HepG2 (cell line): ENCODE measurements at regions not wholly inside any gene's neighbourhood (a gene's known extent, or its start where the extent isn't known, plus 50 kb on each side); places are given as distances from the start of the nearest gene placed in this dataset.

Source experiments
- FOXC1 ChIP-seq: sonication (generic); formaldehyde crosslinking; IDR thresholded peaks from 2 replicates; pipeline ENCODE4 v1.8.0; 2022; ENCODE audit warnings: mild to moderate bottlenecking, missing genetic modification reagents, borderline replicate concordance
- MBNL3 ChIP-seq: fragments of 250-450 bp; sonication (Bioruptor Pico); conservative IDR thresholded peaks from 2 replicates; pipeline ENCODE4 v1.8.0; 2022; ENCODE audit warnings: mild to moderate bottlenecking, inconsistent platforms
- POLR2AphosphoS5 ChIP-seq: IDR thresholded peaks from 2 replicates; pipeline ENCODE4 v1.6.1; 2012; ENCODE audit warnings: low read depth, low read length
- RORA ChIP-seq: sonication (generic); formaldehyde crosslinking; IDR thresholded peaks from 2 replicates; pipeline ENCODE4 v1.5.0; 2020; ENCODE audit warnings: mild to moderate bottlenecking, missing genetic modification reagents, moderate library complexity
- SRF ChIP-seq: IDR thresholded peaks from 2 replicates; pipeline ENCODE4 v1.6.1; 2011; ENCODE audit warnings: mild to moderate bottlenecking, low read depth, low read length, moderate library complexity
- ZFP1 ChIP-seq: IDR thresholded peaks from 2 replicates; pipeline ENCODE4 v1.6.1; 2016
- TF ChIP-seq, protein P1 (sequence below): sonication (generic); formaldehyde crosslinking; IDR thresholded peaks from 2 replicates; pipeline ENCODE4 v1.4.0; 2020; ENCODE audit warnings: mild to moderate bottlenecking, missing genetic modification reagents
- TF ChIP-seq, protein P2 (sequence below): sonication (generic); formaldehyde crosslinking; IDR thresholded peaks from 2 replicates; pipeline ENCODE4 v1.4.0; 2020; ENCODE audit warnings: missing genetic modification reagents
- TF ChIP-seq, protein P3 (sequence below): sonication (generic); formaldehyde crosslinking; IDR thresholded peaks from 2 replicates; pipeline ENCODE4 v1.4.0; 2020; ENCODE audit warnings: missing genetic modification reagents
- TF ChIP-seq, protein P4 (sequence below): sonication (generic); formaldehyde crosslinking; IDR thresholded peaks from 2 replicates; pipeline ENCODE4 v1.5.0; 2020; ENCODE audit warnings: mild to moderate bottlenecking, missing genetic modification reagents

DNA sequence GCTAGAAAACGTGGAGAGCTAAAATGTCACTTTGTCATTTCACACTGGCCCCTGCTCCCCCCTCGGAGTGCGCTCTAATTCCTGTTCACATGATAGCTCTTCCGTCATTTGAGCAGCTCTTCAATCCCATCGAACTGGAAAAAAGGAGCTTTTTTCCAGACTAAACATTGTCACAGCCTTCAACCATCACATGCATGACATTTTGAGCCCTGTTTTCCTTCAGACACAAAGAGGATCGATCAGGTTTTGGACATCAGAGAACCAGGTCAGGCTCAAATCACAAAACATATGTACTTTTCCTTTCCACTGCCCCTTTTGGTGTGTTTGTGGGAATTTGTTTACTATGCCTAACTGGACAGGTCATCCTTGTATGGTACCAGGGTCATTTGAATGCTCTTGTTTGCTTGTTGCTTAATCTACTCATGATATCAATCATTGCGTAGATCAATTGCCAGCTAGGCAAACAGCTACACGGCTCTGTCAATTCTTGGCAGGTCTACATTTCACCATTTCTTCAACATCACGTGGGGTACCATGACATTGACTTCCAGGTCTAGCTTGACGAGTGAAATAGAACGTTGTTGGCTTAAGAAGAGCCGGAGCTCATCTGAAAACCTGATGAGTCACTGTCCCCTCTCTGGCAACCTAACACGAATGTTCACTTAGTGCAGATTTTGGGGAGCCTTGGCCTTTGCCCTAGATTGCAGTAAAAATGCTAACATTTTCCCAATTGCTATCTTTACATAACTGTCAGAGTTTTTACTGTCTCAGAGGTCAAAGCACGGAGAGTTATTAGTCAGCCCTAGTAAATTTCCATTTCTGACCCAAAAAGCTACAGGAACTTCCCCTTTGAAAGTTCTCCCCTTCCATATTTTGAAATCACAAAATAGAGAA lies 87.3 kb downstream of the LYZL2 start (continued):
- TF ChIP-seq, protein P1, sequence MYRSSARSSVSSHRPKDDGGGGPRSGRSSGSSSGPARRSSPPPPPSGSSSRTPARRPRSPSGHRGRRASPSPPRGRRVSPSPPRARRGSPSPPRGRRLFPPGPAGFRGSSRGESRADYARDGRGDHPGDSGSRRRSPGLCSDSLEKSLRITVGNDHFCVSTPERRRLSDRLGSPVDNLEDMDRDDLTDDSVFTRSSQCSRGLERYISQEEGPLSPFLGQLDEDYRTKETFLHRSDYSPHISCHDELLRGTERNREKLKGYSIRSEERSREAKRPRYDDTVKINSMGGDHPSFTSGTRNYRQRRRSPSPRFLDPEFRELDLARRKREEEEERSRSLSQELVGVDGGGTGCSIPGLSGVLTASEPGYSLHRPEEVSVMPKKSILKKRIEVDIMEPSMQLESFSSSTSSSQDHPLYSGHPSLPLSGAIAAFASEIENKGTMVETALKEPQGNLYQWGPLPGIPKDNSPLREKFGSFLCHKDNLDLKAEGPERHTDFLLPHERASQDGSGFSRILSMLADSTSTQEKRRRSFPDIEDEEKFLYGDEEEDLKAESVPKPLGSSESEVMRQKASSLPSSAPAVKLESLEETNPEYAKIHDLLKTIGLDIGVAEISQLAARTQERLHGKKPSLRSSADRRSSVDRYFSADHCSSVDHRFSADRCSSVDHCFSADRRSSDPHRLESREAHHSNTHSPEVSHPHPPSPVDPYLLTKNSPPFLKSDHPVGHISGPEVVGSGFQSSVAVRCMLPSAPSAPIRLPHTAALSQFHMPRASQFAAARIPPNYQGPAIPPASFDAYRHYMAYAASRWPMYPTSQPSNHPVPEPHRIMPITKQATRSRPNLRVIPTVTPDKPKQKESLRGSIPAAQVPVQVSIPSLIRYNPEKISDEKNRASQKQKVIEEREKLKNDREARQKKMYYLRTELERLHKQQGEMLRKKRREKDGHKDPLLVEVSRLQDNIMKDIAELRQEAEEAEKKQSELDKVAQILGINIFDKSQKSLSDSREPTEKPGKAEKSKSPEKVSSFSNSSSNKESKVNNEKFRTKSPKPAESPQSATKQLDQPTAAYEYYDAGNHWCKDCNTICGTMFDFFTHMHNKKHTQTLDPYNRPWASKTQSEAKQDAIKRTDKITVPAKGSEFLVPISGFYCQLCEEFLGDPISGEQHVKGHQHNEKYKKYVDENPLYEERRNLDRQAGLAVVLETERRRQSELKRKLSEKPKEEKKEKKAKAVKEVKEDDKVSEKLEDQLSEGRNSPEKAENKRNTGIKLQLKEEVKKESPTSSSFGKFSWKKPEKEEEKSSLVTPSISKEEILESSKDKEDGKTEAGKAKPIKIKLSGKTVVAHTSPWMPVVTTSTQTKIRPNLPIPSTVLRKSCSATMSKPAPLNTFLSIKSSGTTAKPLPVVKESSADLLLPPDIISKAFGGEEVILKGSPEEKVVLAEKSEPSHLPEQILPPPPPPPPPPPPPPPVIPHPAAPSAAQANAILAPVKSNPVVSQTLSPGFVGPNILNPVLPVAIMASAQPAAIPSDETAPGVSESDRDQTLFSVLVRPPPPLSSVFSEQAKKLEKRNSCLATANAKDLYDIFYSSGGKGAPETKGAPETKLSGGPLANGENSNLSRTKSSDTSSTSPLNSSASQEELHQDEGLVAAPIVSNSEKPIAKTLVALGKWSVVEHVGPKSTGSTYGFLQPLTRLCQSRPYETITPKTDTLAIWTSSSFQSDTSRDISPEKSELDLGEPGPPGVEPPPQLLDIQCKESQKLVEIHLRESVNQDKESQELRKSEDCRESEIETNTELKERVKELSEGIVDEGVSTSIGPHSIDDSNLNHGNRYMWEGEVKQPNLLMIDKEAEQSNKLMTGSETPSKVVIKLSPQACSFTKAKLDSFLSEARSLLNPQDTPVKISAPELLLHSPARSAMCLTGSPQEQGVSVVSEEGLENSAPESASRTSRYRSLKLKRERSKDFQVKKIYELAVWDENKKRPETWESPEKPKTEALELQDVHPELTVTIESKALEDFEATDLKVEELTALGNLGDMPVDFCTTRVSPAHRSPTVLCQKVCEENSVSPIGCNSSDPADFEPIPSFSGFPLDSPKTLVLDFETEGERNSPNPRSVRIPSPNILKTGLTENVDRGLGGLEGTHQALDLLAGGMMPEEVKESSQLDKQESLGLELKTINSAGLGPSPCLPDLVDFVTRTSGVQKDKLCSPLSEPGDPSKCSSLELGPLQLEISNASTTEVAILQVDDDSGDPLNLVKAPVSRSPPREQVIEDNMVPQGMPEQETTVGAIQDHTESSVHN (CRISPR knock-in tag), result no peak
- peak; percentile 60; the same call in 1 of the 2 replicates for TF ChIP-seq SRF
- TF ChIP-seq, protein P2, sequence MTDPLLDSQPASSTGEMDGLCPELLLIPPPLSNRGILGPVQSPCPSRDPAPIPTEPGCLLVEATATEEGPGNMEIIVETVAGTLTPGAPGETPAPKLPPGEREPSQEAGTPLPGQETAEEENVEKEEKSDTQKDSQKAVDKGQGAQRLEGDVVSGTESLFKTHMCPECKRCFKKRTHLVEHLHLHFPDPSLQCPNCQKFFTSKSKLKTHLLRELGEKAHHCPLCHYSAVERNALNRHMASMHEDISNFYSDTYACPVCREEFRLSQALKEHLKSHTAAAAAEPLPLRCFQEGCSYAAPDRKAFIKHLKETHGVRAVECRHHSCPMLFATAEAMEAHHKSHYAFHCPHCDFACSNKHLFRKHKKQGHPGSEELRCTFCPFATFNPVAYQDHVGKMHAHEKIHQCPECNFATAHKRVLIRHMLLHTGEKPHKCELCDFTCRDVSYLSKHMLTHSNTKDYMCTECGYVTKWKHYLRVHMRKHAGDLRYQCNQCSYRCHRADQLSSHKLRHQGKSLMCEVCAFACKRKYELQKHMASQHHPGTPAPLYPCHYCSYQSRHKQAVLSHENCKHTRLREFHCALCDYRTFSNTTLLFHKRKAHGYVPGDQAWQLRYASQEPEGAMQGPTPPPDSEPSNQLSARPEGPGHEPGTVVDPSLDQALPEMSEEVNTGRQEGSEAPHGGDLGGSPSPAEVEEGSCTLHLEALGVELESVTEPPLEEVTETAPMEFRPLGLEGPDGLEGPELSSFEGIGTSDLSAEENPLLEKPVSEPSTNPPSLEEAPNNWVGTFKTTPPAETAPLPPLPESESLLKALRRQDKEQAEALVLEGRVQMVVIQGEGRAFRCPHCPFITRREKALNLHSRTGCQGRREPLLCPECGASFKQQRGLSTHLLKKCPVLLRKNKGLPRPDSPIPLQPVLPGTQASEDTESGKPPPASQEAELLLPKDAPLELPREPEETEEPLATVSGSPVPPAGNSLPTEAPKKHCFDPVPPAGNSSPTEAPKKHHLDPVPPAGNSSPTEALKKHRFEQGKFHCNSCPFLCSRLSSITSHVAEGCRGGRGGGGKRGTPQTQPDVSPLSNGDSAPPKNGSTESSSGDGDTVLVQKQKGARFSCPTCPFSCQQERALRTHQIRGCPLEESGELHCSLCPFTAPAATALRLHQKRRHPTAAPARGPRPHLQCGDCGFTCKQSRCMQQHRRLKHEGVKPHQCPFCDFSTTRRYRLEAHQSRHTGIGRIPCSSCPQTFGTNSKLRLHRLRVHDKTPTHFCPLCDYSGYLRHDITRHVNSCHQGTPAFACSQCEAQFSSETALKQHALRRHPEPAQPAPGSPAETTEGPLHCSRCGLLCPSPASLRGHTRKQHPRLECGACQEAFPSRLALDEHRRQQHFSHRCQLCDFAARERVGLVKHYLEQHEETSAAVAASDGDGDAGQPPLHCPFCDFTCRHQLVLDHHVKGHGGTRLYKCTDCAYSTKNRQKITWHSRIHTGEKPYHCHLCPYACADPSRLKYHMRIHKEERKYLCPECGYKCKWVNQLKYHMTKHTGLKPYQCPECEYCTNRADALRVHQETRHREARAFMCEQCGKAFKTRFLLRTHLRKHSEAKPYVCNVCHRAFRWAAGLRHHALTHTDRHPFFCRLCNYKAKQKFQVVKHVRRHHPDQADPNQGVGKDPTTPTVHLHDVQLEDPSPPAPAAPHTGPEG (CRISPR knock-in tag), result no peak; the same call in 1 of the 2 replicates
- no peak for TF ChIP-seq POLR2AphosphoS5
- TF ChIP-seq, protein P3, sequence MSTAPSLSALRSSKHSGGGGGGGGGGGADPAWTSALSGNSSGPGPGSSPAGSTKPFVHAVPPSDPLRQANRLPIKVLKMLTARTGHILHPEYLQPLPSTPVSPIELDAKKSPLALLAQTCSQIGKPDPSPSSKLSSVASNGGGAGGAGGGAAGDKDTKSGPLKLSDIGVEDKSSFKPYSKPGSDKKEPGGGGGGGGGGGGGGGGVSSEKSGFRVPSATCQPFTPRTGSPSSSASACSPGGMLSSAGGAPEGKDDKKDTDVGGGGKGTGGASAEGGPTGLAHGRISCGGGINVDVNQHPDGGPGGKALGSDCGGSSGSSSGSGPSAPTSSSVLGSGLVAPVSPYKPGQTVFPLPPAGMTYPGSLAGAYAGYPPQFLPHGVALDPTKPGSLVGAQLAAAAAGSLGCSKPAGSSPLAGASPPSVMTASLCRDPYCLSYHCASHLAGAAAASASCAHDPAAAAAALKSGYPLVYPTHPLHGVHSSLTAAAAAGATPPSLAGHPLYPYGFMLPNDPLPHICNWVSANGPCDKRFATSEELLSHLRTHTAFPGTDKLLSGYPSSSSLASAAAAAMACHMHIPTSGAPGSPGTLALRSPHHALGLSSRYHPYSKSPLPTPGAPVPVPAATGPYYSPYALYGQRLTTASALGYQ (CRISPR knock-in tag), result peak; percentile 92
- no peak for TF ChIP-seq MBNL3 (CRISPR knock-in tag)
- TF ChIP-seq, protein P4, sequence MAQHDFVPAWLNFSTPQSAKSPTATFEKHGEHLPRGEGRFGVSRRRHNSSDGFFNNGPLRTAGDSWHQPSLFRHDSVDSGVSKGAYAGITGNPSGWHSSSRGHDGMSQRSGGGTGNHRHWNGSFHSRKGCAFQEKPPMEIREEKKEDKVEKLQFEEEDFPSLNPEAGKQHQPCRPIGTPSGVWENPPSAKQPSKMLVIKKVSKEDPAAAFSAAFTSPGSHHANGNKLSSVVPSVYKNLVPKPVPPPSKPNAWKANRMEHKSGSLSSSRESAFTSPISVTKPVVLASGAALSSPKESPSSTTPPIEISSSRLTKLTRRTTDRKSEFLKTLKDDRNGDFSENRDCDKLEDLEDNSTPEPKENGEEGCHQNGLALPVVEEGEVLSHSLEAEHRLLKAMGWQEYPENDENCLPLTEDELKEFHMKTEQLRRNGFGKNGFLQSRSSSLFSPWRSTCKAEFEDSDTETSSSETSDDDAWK, result no peak
- peak; percentile 19; the same call in 1 of the 2 replicates for TF ChIP-seq FOXC1 (CRISPR knock-in tag)
- peak; percentile 82; the same call in 1 of the 2 replicates for TF ChIP-seq ZFP1 (CRISPR knock-in tag)
- peak; percentile 91; the same call in 1 of the 2 replicates for TF ChIP-seq RORA (CRISPR knock-in tag)
